HT-29 (cell line): ENCODE measurements at regions not wholly inside any gene's neighbourhood (a gene's known extent, or its start where the extent isn't known, plus 50 kb on each side); places are given as distances from the start of the nearest gene placed in this dataset.
A peak's percentile ranks its signal among the peaks of the same experiment; 100 is the strongest.

Experiments
- DNase-seq: peaks from one replicate; pipeline ENCODE4 v3.0.0-alpha.2; 2015; ENCODE audit warnings: low spot score

GRCh38 chr22:22418957-22419356, 89.6 kb downstream of the ZNF280B start:
- DNase-seq: no peak

- no peak for DNase-seq
Observed at GRCh38 chr22:22420580-22420979, 88.0 kb downstream of the ZNF280B start.

DNA sequence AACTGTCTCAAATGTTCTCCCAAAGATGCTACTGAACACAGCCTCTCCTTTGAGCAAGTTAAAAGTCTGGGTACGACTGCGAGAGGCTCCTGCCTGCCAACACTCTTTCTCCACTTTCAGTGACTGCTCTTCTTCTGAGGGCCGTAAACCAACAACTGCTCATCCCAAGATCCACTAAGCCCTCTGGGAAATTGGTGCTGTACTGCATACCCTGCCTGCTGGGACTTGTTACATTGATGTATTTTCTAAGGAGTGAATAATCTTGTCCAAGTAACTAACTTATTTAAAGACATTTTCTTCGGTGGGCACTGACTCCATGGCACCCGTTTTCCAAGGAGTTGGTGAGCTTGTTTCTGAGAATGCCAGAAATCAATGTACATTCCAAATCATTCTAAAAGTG, 87.2 kb downstream of the ZNF280B start:
- DNase-seq: no peak

- peak; percentile 67 for DNase-seq
Observed at GRCh38 chr22:22422629-22423112, 85.9 kb downstream of the ZNF280B start.

DNA sequence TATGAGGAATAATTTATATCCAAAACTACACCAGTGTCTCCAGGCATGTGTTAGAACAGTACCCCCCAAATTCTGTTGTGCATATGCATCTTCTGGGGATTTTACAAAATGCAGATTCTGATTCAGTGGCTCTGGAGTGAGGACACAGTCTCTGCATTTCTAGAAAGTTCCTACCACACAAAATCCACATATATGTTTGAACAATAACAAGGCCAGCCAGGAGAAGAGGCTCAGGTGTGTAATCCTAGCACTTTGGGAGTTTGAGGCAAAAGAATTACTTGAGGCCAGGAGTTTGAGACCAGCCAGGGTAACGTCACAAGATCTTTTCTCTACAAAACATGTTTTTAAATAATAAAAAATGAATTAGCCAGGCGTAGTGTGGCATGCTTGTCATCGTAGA, 84.9 kb downstream of the ZNF280B start:
- no peak for DNase-seq

- DNase-seq: no peak
Observed at GRCh38 chr22:22424210-22424800, 84.2 kb downstream of the ZNF280B start.

- DNase-seq: no peak
Observed at GRCh38 chr22:22424956-22425355, 83.6 kb downstream of the ZNF280B start.

- DNase-seq: no peak
Observed at GRCh38 chr22:22425356-22425755, 83.2 kb downstream of the ZNF280B start.

GRCh38 chr22:22425783-22426624, 82.5 kb downstream of the ZNF280B start:
- DNase-seq: no peak

- DNase-seq: no peak
Observed at GRCh38 chr22:22427542-22428065, 80.9 kb downstream of the ZNF280B start.

- no peak for DNase-seq
Observed at GRCh38 chr22:22428222-22429098, 80.1 kb downstream of the ZNF280B start.

DNA sequence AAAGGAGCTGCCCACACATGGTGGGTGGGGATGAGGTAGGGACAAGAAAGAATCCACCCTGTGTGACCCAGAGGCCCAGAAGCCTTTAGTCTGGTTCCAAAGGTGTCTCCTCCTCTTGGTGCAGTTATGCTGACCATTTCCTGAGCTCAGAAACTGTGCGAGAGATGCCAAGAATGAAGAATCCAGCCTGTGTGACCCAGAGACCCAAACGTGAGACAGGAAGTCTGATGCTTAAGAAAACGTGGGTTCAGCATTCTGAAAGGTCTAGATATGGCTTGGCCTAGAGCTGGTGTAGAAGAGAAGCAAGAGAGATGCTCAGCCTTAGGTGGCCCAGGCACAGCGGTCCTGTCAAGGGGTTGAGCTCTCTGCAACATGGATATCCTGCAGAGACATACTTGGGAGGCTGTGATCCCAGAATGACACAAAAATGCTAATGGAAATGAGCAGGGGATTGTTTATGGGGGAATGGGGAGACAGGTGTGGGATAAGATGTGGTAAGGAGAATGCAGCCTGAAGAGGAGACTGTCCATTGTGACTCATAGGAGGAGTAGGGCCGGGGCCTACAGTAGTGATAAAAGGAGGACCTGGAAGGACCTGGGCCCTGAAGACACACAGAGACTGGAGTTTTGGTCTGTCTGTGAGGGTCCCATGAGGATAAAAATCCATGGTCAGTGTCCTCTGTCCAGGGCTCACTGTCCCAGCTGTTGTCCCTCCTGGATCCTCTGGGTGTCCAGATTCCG, 79.0 kb downstream of the ZNF280B start:
- no peak for DNase-seq

- no peak for DNase-seq
Observed at GRCh38 chr22:22430111-22430820, 78.3 kb downstream of the ZNF280B start.

DNA sequence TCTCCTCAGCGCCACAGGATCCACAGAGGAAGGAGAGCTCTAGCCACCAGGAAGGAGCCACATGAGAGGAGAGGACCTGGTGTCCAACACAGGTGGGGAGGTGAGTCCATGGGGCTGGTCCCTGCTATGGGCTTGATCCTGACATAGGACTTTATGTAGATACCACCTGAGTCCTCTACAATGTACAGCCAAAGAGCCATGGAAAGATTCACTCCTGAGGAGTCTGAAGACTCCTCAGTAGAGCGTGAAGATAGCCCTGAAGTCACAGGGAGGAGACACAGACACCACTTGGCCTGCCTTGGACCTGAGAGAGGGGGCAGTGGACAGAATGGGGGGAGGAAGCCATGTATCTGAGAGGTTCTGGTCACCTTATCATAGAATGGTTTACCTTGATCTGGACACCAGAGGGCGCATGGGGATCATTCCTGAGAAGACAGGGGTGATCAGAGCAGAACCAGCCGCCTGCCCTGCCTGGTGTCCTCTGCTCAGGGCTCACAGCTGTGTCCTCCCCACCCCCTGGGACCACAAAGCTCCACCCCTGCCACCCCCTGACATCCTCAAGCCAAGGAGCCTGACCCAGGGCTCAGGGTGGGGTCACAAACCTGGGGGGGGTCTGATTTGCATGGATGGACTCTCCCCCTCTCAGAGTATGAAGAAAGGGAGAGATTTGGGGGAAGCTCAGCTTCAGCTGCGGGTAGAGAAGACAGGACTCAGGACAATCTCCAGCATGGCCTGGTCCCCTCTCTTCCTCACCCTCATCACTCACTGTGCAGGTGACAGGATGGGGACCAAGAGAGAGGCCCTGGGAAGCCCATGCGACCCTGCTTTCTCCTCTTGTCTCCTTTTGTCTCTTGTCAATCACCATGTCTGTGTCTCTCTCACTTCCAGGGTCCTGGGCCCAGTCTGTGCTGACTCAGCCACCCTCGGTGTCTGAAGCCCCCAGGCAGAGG, 77.0 kb downstream of the ZNF280B start:
- peak; percentile 68 for DNase-seq

DNA sequence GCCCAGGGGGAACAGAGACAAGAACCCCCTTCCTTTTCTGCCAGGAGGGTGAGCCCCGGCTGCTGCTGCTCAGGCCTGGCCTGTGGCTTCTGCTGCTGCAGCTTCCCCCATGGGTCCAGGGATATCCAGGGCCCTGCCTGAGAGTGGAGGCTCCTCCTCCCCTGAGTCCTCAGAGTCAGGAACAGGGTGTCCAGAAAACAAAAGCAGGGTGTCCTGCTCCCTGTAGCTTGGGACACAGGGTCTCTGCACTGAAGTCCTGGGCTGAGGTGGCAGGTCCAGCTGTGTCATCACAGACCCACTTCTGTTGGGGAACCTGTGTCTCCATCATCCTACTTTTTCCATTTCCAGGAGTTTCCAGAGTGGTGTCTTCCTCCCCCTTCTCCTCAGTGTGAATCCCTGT, 76.1 kb downstream of the ZNF280B start:
- DNase-seq: no peak

DNA sequence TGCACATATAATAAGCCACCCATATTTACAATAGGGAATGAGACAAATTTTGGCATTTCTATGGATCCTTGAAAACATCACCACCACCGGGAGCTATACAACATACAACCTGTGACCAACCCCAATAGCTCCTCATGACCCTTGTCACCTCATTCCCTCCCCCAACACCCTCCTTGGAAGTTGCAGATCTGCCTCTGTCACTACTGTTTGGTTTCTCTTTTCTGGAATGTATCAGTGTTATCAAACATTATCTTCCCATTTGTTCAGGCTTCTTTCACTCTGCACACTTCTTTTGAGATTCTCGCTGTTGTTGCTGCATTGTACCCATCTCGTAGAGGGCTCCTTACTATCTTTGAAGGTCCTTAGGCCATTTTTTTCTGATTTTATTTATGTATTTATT, 75.6 kb downstream of the ZNF280B start:
- no peak for DNase-seq

DNA sequence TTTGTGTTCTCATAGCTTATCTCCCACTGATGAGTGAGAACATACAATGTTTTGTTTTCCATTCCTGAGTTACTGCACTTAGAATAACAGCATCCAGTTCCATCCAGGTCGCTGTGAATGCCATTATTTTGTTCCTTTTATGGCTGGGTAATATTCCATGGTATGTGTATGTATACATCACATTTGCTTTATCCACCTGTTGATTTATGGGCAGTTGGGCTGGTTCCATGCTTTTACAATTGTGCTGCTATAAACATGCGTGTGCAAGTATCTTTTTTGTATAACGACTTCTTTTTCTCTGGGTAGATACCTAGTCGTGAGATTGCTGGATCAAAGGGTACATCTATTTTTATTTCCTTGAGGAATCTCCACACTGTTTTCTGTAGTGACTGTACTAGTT, 74.8 kb downstream of the ZNF280B start:
- DNase-seq: no peak
